Neural cell (in vitro differentiated cells): ENCODE measurements at regions not wholly inside any gene's neighbourhood (a gene's known extent, or its start where the extent isn't known, plus 50 kb on each side); places are given as distances from the start of the nearest gene placed in this dataset.

Experiments used
- H2AFZ ChIP-seq: fragments of 200-600, 300-800 bp; sonication (generic), shearing (Covaris generic); 2 replicates; pipeline ENCODE4 v1.6.0; 2014; ENCODE audit warnings: low read depth, mild to moderate bottlenecking, antibody characterized with exemption, low read length, moderate library complexity
- H3F3A ChIP-seq: fragments of 200-600 bp; shearing (Covaris generic); 2 replicates; pipeline ENCODE4 v1.6.1; 2016; ENCODE audit warnings: mild to moderate bottlenecking, moderate library complexity, mixed read lengths, antibody characterized with exemption, low read length; ENCODE audit not compliant: insufficient read depth, poor library complexity, severe bottlenecking
- H3K27ac ChIP-seq: fragments of 200-600, 300-800 bp; sonication (generic), shearing (Covaris generic); 2 replicates; pipeline ENCODE4 v1.5.1; 2014; ENCODE audit warnings: mild to moderate bottlenecking, low read length, moderate library complexity
- H3K27me3 ChIP-seq: fragments of 300-800, 200-600 bp; sonication (generic), shearing (Covaris generic); 2 replicates; pipeline ENCODE4 v1.6.0; 2014; ENCODE audit warnings: mild to moderate bottlenecking, low read depth, low read length, moderate library complexity; ENCODE audit not compliant: insufficient read depth
- H3K36me3 ChIP-seq: fragments of 300-800, 200-600 bp; sonication (generic), shearing (Covaris generic); 2 replicates; pipeline ENCODE4 v1.5.1; 2014; ENCODE audit warnings: mild to moderate bottlenecking, antibody characterized with exemption, low read length, moderate library complexity; ENCODE audit not compliant: insufficient read depth
- H3K4me2 ChIP-seq: fragments of 300-800, 200-600 bp; sonication (generic), shearing (Covaris generic); 2 replicates; pipeline ENCODE4 v1.6.0; 2014; ENCODE audit warnings: mild to moderate bottlenecking, low read length
- H3K4me3 ChIP-seq: fragments of 300-800, 200-600 bp; sonication (generic), shearing (Covaris generic); 2 replicates; pipeline ENCODE4 v1.5.1; 2014; ENCODE audit warnings: mild to moderate bottlenecking, low read length, moderate library complexity
- H3K79me2 ChIP-seq: fragments of 200-600 bp; shearing (Covaris generic); replicated peaks from 2 replicates; pipeline ENCODE4 v1.6.0; 2014; ENCODE audit warnings: mild to moderate bottlenecking, low read length, moderate library complexity; ENCODE audit not compliant: insufficient read depth
- H3K9ac ChIP-seq: fragments of 300-800, 200-600 bp; sonication (generic), shearing (Covaris generic); 2 replicates; pipeline ENCODE4 v1.6.1; 2016; ENCODE audit warnings: mild to moderate bottlenecking, low read length, mixed read lengths
- H3K9me2 ChIP-seq: fragments of 200-600 bp; shearing (Covaris generic); 2 replicates; pipeline ENCODE4 v1.6.1; 2016; ENCODE audit warnings: mild to moderate bottlenecking, low read length, mixed read lengths; ENCODE audit not compliant: insufficient read depth
- H3K9me3 ChIP-seq: fragments of 200-600, 300-800 bp; sonication (generic), shearing (Covaris generic); 2 replicates; pipeline ENCODE4 v1.6.1; 2016; ENCODE audit warnings: mild to moderate bottlenecking, mixed run types, low read length, moderate library complexity, mixed read lengths
- H4K20me1 ChIP-seq: fragments of 200-600 bp; shearing (Covaris generic); 2 replicates; pipeline ENCODE4 v1.6.1; 2016; ENCODE audit warnings: mild to moderate bottlenecking, mixed run types; ENCODE audit not compliant: insufficient read depth
- CTCF ChIP-seq: fragments of 450-650 bp; IDR thresholded peaks from 2 replicates; pipeline ENCODE4 v1.5.1; 2014; ENCODE audit warnings: antibody characterized with exemption, mild to moderate bottlenecking, moderate library complexity; ENCODE audit not compliant: poor library complexity, severe bottlenecking
- EP300 ChIP-seq: fragments of 450-650 bp; conservative IDR thresholded peaks from 2 replicates; pipeline ENCODE4 v1.6.1; 2014; ENCODE audit warnings: antibody characterized with exemption, mild to moderate bottlenecking, moderate library complexity; ENCODE audit not compliant: poor library complexity, severe bottlenecking
- EZH2 ChIP-seq: fragments of 200-600, 300-800 bp; shearing (Covaris generic), sonication (generic); IDR thresholded peaks from 2 replicates; pipeline ENCODE4 v1.6.1; 2014; ENCODE audit warnings: antibody characterized with exemption, low read length, borderline replicate concordance, mild to moderate bottlenecking; ENCODE audit not compliant: insufficient read depth, poor library complexity, severe bottlenecking
- MXI1 ChIP-seq: fragments of 450-650 bp; conservative IDR thresholded peaks from 2 replicates; pipeline ENCODE4 v1.6.1; 2014; ENCODE audit warnings: antibody characterized with exemption, mild to moderate bottlenecking; ENCODE audit not compliant: poor library complexity, severe bottlenecking
- POLR2AphosphoS5 ChIP-seq: IDR thresholded peaks from 2 replicates; pipeline ENCODE4 v1.6.1; 2012
- RAD21 ChIP-seq: fragments of 450-650 bp; conservative IDR thresholded peaks from 2 replicates; pipeline ENCODE4 v1.6.1; 2014; ENCODE audit warnings: antibody characterized with exemption, mild to moderate bottlenecking, moderate library complexity
- REST ChIP-seq: IDR thresholded peaks from 2 replicates; pipeline ENCODE4 v1.6.1; 2012; ENCODE audit warnings: borderline replicate concordance
- SMC3 ChIP-seq: fragments of 450-650 bp; conservative IDR thresholded peaks from 2 replicates; pipeline ENCODE4 v1.6.1; 2014; ENCODE audit warnings: antibody characterized with exemption, mild to moderate bottlenecking, moderate library complexity; ENCODE audit not compliant: poor library complexity
- TAF1 ChIP-seq: IDR thresholded peaks from 2 replicates; pipeline ENCODE4 v1.6.1; 2012; ENCODE audit warnings: low read depth

DNA sequence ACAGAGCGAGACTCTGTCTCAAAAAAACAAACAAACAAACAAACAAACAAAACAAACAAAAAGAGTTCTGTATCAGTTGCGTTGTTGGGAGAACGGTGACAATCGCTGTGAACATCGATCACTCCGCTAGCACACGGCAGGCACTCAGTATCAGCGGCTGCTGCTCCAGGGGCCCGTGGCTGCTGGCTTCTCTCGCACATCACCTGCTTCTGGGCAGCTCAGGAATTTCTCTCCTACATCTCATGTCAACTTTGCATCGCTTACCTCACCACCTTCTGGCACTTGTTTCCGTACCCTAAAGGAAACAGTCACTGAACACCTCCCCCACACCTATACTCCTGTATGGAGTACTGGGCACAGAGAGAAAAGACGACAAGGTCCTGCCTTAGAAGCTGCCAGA lies 70.3 kb upstream of the WNT7B start:
- Histone ChIP-seq H3K9ac (no peak overlapping the region), H3K4me2 (no peak overlapping the region)

DNA sequence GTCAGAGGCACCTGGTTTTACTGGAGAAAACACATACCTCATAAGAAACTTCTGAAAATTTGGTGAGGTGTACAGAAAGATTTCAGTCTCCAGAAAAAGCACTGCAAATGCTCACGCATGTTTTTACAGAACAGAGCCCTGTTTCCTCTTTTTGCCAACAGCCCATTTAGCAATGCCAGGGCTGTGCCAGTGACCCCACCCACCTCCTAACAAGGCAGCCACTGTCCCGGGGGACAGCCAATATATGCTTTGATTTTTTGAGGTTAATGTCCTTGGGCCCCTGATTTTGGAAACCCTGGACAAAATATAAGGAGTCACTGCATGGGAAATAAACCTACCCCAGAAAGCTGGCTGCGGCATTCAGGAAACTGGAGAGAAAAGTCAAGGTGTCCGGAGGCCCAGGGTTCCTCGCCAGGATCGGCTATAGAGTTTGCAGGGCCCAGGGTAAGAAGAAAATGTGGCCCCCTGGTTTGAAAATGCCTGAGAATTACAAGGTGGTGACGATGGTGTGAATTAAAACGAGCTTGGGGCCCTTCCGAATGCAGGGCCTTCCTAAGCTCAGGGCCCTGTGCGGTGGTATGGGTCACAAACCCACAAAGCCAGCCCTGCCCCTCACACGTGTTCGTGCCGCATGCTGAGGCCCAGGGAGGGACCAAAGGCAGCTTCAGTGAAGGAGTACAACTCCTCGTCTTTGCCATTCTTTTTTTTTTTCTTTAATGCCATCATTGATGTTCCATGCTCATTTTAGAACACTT lies 71.1 kb upstream of the WNT7B start:
- no peaks in the 10 kb centered on the region for H4K20me1 ChIP-seq
- H3K4me2 ChIP-seq = no peak overlapping the region
- H3K79me2 ChIP-seq = no peaks in the 10 kb centered on the region
- H3K36me3 ChIP-seq = no peaks in the 10 kb centered on the region
- no peaks in the 10 kb centered on the region for H3K9me3 ChIP-seq
- no peaks in the 10 kb centered on the region for H3K9me2 ChIP-seq
- no peak overlapping the region for H3K4me3 ChIP-seq
- H3K27ac ChIP-seq = no peak overlapping the region
- H3K9ac ChIP-seq = no peak overlapping the region
- peaks cover 94% of the 10 kb centered on the region for H3K27me3 ChIP-seq
- H3F3A ChIP-seq = no peaks in the 10 kb centered on the region
- no peak overlapping the region for H2AFZ ChIP-seq
- TF ChIP-seq CTCF = no peak
- no peak for TF ChIP-seq RAD21
- no peak for TF ChIP-seq REST
- no peak for TF ChIP-seq POLR2AphosphoS5
- TF ChIP-seq EZH2 = no peak

More for the DNA sequence above, 70.3 kb upstream of the WNT7B start:
- H3K4me3 ChIP-seq = no peak overlapping the region
- H3K9me2 ChIP-seq = no peaks in the 10 kb centered on the region
- H3K27ac ChIP-seq = no peak overlapping the region
- H3K27me3 ChIP-seq = peaks cover 94% of the 10 kb centered on the region
- H3K79me2 ChIP-seq = no peaks in the 10 kb centered on the region
- H3K36me3 ChIP-seq = no peaks in the 10 kb centered on the region
- TF ChIP-seq CTCF = no peak
- TF ChIP-seq MXI1 = no peak
- no peak for TF ChIP-seq TAF1
- no peak for TF ChIP-seq POLR2AphosphoS5
- TF ChIP-seq EP300 = no peak
- TF ChIP-seq EZH2 = no peak
- TF ChIP-seq SMC3 = no peak
- no peak for TF ChIP-seq REST
- no peaks in the 10 kb centered on the region for H4K20me1 ChIP-seq
- H2AFZ ChIP-seq = no peak overlapping the region
- no peaks in the 10 kb centered on the region for H3K9me3 ChIP-seq
- H3F3A ChIP-seq = no peaks in the 10 kb centered on the region
